Myocyte (in vitro differentiated cells): ENCODE measurements at regions not wholly inside any gene's neighbourhood (a gene's known extent, or its start where the extent isn't known, plus 50 kb on each side); places are given as distances from the start of the nearest gene placed in this dataset.

Source experiments
- DNase-seq: peaks from one replicate; pipeline ENCODE4 v3.0.0-alpha.2; 2012; ENCODE audit warnings: low read depth

DNA sequence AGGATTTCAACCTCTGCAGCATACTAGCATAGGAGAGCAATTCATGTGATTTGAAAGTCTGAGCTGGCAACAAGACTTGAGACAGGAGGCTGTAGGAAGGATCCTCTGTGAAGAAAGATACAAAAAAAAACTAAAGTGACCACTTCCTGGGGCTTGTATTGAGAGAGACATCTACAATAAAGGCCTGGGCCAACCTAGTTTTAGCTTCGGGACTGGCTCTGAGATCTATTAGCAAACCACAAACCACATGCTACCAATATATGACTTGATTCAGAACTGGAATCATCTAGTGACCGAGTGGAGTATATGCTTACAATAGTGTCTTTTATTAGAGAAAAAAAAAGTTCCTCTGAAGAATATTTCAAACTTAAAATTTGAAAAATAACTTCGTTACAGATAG lies 1448.9 kb upstream of the CDH6 start:
- DNase-seq: no peak

DNA sequence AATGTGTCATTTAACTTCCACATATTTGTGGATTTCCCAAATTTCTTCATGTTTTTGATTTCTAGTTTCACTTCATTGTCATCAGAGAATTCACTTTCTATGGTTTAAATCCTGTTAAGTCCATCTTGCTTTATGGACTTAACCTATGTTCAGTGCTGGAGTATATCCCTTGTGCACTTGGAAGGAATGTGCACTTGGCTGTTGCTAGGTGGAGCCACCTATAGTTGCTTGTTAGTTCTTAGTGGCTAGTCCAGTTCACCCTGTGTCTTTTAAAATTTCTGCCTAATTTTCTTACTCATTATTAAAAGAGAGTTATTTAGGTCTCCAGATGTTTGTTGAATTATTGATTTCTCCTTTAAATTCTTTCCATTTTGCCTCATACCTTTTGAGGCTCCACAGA lies 1472.5 kb upstream of the CDH6 start:
- no peak for DNase-seq

DNA sequence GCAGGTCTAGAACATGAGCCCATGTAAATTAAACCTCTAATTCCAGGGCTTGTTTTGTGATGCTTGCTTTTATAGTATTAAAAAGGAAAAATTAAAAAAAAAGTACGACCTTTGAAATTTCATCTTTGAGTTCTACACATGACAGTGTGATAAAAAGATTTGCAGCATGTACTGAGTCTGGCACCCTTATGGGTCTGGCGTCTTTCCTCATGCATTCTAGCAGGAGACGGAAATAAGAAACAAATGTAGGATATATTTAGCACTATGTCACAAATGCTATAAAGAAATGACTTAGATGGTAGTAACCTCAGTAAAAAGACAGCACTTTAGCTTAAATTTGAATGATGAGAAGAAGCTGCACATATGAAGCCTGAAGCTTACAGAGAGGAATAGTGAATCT lies 1474.3 kb upstream of the CDH6 start:
- DNase-seq: no peak

DNA sequence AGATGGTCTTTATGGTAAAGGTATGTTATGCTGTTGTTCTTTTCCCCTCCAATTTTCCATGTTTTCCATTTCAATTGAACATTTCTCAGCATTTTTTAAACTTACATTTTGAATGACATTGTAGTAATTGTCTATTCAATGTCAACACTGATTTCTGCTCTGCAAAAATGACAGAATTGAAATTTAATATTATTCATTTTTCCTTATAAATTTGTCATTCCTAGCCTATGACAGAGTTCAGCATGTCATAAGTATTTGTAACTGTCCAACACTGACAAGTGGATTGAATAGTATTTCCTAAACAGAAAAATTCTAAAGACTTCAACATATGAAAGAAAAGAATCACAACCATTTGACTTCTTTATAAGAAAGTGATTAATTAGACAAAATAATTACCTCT lies 1478.3 kb upstream of the CDH6 start:
- DNase-seq: no peak

DNA sequence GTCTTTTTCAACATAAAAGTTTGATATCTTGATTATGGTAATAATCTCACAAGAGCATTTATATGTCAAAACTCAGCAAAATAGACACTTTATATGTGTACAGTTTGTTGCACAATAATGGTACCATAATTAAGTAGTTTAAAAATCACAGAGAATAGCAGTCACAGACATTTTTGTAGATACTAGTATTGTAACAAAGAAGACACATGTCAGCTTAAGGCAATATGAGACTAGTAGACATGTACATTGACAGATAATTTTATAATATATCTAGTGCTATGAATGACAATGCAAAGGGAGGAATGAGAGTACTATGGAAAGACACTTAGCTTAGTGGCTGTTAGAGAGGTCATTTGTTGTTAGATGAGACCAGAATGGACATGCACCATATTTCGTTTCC lies 1490.6 kb upstream of the CDH6 start:
- DNase-seq: no peak

DNA sequence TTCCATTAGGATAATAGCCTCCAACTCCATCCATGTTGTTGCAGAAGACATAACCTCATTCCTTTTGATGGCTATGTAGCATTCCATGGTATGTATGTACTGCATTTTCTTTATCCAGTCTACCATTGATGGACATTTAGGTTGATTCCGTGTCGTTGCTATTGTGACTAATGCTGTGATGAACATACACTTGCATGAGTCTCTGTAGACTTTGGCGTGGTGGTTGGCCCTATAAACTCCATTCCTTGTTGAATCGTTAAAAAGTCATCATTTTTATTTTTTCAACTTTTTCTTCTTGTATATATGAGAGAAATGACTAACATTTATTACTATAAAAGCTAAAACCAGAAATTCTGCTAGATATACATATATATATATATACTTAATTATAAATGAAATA lies 1491.9 kb upstream of the CDH6 start:
- no peak for DNase-seq

DNA sequence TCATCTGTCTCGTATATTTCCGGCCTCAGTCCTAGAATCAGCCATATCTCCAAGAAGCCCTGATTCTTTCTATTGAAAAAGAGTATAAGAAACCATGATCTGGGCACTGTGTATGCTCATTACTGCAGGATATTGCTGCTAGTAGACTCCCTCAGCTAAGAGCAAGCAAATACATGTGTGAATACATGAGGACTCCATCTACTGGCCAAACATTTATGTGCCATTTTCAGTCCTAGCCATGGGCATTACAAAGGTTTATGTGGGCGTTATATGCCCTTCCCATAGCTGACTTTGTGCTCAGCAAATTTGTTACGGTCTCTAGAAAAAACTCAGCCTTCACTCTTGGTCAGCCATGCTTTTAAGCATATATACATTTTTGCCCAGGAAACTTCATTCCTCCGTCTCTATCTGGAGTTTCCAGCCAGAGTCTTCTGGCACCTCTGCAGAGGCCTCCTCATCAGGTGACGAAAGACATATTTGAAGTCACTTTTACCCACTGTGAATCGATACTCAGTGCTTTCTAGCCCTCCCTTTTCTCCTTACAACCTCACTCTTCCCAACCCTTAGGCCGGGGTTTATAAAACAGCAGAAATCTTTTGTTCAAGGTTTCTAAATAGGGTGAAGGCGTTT lies 1495.6 kb upstream of the CDH6 start:
- no peak for DNase-seq

DNA sequence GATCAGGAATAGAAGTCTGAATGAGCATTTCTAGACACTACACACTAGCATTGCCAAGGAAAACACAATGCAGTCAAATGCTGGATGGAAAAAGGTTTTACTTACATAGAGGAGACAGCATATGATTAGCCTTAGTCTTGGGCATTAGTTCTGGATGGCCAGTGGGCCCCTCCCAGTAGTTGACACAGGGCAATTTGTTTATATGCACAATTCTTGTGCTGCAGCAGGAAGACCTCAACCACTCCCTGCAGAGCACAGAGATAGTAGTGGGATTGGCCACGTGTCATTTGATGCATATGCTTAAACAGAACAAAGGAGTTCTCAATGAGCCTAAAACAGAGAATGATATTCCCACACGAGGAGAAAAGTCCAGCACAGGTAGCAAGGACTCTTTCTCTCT lies 1496.2 kb upstream of the CDH6 start:
- no peak for DNase-seq

DNA sequence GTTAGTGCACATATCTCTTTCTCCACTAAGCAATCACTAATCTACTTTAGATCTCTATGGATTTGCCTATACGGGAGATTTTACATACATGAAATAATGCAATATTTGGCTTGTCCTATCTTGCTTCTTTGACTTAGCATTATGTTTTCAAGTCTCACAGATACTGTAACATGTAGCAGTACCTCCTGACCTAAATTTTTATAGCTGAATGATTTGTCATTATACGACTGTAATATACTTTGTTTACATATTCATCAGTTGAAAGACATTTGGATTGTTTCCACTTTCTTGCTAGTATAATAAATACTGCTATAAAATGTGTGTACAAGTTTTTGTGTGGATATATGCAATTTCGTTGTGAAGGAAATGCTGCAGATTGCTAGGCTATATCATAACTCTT lies 1520.8 kb upstream of the CDH6 start:
- no peak for DNase-seq

DNA sequence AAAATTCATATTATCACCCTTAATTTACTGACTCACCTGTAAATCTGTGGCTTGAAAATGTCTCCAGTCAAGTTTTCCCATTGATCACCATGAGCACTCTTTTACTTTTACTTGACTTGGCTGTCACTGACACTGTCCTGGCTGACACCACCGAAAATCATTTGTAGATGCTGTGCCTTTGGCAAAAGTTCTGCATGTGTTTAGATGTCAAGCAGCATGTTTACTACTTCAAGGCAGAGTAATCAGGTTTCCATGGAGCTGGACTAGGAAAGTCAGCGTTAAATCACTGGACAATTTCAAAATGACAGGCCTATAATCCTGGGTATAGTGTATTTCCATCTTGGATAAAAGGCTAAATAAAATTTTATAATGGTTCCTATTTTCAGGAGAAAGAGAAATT lies 1530.6 kb upstream of the CDH6 start:
- no peak for DNase-seq

DNA sequence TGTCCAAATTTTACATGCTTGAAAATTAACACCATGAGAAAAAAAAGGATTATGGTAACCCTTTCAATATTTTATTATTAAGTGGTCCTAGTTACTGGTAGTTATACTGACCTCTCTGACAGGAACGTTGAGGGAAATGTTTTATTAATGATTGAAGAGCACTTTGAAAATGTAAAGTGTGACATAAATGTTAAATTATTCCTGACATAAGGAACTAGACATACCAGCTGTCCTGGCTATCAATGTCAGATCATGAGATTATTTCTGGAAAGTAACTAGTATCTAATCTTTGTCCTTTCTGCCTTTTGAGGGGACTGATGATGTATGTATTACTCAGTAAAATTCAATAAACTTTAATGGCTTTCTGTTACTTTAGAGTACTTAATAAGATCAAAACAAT lies 1538.5 kb upstream of the CDH6 start:
- no peak for DNase-seq

DNA sequence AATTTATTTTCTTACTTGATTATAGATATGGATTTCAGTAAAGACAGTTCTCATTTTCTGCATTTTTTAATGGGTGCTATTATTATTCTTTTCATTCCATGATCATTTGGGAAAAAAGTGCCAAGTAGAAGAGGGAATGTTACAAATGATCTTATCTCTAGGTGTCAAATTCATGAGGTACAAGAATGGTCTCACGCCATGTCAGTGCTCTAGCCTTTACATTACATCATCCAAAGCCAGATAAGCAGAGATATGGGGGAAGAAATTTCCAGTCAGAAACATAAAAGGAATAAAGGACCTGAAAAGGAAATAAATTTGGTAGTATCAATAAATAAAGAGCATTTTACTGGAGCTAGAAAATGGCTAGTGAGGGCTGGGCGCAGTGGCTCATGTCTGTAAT lies 1544.2 kb upstream of the CDH6 start:
- no peak for DNase-seq

DNA sequence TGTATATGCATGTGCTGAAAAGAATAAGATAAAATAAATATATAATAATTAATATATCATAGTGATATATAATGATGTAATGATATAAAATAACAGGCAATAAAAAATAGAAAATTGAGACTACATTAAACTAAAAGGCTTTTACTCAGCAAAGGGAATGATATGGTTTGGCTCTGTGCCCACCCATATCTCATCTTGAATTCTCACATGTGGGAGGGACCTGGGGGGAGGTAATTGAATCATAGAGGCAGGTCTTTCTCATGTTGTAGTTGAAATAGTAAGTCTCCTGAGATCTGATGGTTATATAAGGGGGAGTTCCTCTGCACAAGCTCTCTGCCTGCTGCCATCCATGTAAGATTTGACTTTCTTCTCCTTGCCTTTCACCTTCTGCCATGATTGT lies 1550.9 kb upstream of the CDH6 start:
- DNase-seq: no peak

DNA sequence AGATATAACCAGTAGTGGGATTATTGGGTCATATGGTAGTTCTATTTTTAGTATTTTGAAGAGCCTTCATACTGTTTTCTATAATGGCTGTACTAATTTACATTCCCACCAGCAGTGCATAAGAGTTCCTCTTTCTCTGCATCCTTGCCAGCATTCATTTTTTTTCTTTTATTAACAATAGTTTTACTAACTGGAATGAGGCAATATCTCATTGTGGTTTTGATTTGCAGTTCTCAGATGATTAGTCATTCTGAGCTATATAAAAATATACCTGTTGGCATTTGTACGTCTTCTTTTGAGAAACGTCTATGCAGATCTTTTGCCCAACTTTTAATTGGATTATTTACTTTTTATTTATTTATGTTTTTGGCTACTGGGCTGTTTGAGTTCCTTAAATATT lies 1579.3 kb upstream of the CDH6 start:
- no peak for DNase-seq

DNA sequence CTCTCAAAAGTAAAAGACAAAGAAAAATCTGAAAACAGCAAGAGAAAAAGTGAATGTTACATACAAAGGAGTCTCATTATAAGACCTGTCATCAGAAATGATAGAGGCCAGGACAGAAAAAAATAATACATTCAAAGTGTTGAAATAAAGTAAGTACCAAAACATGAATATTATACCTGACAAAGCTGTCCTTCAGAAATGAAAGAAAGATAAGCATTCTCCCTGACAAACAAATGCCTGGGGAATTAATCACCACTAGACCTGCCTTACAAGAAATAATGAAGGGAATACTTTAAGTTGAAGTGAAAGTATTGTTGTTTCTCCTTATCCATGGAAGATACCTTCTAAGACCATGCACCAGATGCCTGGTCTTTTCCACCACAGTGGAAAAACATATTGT lies 1605.2 kb upstream of the CDH6 start:
- no peak for DNase-seq

DNA sequence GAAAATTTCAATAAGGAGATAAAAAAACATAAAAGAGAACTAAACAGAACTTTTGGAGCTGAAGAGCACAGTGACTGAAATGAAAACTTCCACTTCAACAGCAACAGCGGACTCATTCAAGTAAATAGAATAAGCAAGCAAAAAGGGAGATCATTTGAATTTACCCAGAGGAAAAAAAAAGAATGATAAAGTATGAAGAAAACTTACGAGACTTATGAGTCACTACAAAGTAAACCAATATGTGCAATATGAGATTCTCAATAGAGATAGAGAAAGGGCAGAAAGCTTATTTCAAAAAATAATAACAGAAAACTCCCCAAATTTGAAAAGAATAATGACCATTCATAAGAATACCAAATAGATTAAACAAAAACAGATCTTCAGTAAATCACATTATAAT lies 1605.7 kb upstream of the CDH6 start:
- DNase-seq: no peak

DNA sequence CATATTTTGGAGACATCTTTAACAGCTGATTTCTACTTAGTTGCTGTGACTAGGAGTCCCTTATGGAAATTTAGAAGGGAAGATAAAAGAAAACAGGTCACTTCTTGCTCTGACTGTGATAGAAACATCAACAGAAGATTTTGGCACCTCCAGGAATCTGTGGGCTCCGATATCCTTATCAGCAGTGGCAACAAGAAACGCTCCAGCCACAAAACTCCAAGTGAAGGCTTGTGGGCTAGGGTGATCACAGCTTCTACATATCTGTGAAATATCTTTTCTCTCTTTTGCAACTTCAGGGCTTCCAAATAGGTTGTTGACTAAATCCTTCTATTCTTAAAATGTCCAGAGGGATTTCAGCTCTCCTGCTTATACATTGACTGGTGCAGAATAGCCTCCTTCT lies 1625.5 kb upstream of the CDH6 start:
- DNase-seq: no peak

DNA sequence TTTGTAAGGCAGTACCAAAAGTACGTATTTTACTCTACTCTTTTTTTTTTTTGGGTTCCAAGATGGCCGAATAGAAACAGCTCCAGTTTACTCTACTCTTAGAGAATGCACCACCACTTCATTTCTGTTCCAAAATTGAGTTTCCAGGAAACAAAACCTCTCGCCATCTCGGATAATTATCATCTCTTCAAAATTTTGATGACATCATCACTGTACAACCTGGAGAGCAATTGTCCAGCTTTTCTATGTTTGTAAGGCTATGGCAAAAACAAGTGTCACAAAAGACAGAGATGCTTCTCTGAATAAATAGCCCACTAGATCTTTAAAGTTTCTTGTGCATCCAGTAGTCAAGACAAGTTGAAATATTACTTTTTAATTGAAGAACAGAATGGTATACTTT lies 1631.9 kb upstream of the CDH6 start:
- no peak for DNase-seq

DNA sequence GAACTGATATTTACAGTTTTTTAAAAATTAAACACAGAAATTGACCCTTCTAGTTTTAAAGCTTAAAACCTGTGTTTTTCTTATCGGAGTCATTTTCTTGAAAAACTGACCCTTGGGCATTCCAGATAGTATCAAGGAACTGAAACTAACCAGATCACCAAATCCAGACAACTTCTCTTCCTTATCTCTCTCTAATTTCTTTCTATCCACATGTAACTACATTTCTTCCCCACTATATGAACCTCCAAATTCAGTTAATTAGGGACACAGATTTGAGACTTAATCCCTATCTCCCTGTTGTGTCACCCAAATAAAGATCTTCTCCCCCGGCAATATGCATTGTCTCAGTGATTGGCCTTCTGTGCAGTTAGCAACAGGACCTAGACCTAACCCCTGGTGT lies 1643.0 kb upstream of the CDH6 start:
- no peak for DNase-seq

DNA sequence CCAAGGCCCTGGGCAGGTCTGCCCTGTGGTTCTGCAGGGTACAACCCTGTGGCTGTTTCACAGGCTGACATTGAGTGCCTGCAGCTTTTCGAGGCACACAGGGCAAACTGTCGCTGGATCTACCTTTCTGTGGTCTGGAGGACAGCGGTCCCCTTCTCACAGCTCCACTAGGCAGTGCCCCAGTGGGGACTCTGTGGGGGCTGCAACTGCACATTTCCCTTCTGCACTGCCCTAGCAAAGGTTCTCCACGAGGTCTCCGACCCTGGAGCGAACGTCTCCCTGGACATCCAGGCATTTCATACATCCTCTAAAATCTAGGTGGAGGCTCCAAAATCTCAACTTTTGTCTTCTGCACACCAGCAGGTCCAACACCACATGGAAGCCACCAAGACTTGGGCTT lies 1645.2 kb upstream of the CDH6 start:
- no peak for DNase-seq

DNA sequence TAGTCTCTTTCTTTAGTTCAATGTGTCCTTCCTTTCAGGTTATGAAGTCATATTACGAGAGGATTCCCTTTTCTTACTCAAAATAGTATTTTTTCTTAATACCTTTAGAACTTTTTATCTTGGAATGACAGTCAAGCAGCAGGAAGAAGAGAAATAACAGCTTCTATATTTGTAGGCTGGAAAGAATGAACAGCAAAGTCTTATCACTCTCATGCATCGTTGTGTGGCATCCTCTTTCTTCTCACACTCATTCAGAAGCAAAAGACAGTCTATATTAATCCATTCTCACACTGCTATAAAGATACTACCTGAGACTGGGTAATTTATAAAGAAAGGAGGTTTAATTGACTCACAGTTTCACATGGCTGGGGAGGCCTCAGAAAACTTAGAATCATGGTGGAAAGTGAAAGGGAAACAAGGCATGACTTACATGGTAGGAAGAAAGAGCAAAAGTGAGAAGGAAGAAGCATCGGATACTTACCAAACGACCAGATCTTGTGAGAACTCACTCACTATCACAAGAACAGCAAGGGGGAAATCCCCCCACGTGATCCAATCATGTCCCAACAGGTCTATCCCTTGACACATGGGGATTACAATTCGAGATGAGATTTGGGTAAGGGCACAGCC lies 1646.1 kb upstream of the CDH6 start:
- no peak for DNase-seq

DNA sequence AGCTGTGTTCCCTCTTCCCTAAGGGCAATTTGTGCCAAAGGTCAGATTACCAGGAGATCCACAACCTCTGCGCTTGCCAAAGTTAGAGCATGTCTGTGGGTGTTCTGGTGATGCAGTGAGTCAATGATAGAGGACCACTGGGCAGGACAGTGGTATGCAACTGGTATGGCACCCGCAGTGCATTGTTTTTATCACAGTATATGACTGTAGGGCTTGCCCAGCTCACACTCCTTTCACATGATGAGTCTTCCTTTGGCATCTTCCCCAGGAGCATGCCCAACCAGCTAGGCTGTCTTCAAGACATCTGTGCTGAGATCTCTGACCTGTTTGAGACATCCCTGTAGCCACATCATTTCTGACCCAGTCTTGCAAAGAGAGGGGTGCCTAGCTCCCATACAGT lies 1650.0 kb upstream of the CDH6 start:
- no peak for DNase-seq

DNA sequence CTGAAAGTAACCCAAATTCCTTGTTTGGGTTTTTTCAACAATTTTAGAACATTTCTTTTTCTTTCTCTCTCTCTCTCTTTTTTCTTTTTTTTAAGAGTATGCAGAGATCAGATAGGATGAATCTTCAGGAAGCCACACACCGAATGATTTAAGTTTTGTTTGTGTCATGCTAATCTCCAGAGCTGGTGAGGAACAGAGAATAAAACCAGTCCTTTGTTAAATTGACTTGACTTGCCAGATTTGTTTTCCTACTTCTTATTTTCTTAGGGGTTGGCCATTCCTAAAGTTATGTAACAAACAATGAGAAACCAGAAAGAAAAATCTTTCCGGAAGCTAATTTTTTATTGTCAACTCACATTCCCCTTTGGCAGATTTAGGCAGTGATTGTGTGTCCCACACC lies 1669.3 kb upstream of the CDH6 start:
- DNase-seq: no peak

DNA sequence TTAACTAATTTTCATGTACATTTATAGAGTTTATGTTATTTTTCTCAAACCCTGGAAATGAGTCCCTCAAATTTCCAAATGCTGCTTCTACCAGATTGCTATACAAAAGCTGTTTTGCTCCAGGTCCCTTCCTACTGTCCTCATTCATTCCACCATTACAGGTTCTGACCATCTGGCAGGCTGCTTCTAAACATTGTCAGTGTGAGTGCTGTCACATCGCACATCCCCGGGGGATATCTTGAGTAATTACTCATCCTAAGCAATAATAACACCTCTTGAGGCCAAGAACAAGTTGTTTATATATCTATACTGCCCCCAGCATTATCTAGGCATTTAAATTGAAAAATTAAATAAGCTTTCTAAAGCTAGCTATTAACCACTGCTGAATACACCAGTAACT lies 1675.3 kb upstream of the CDH6 start:
- no peak for DNase-seq
